ENCODE measurements at regions not wholly inside any gene's neighbourhood (a gene's known extent, or its start where the extent isn't known, plus 50 kb on each side); places are given as distances from the start of the nearest gene placed in this dataset.

DNA sequence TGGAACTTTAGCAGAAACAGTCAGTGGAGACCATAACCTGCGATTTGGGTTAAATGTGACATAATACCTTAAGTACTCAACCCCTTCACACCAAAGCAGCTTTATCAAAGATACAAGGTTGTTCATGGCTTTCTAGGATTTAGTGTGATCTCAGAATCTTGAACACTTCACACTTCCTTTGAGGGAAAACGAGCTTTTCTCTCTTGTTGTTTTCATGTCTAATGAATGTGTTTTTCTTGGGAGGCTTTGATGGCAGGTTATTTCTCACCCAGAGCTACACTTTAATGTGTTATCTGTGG lies 437.0 kb downstream of the TMEM232 start:
- Histone ChIP-seq H3K4me3 (ENCODE audit: low read depth in 1 of 2, low read length in 2 of 2) (no peak overlapping the region), H3K36me3 (ENCODE audit: insufficient read depth, low read length) (no peaks in the 10 kb centered on the region), H4K20me1 (ENCODE audit: insufficient read depth, low read length) (no peaks in the 10 kb centered on the region), H3K4me2 (ENCODE audit: insufficient read depth, low read length) (no peak overlapping the region), H3K9ac (ENCODE audit: low read depth, low read length) (no peak overlapping the region), H3K9me3 (ENCODE audit: insufficient read depth, low read length, severe bottlenecking) (peaks cover 7% of the 10 kb centered on the region), H2AFZ (ENCODE audit: low read depth, low read length) (peak overlapping the region; percentile 36; the same call in 1 of the 2 replicates), H3K27ac (ENCODE audit: low read length) (no peak overlapping the region), H3K79me2 (ENCODE audit: insufficient read depth, low read length) (no peaks in the 10 kb centered on the region), H3K4me1 (ENCODE audit: insufficient read depth, low read length) (peaks cover 18% of the 10 kb centered on the region), H3K27me3 (ENCODE audit: insufficient read depth, low read length, poor library complexity) (no peaks in the 10 kb centered on the region)
- ATAC-seq (ENCODE audit: insufficient read depth, low read depth) (no peak), DNase-seq (no peak)
- no peak for TF ChIP-seq EZH2 (IDR thresholded peaks at IDR 0.05; ENCODE audit: borderline replicate concordance, low read depth, low read length, severe bottlenecking)
- no peak for TF ChIP-seq CTCF (IDR thresholded peaks at IDR 0.05; ENCODE audit: borderline replicate concordance, extremely low read depth, low read length, poor library complexity, severe bottlenecking)

- Histone ChIP-seq H3K4me1 (ENCODE audit: insufficient read depth, low read length) (peaks cover 20% of the 10 kb centered on the region), H3K27ac (ENCODE audit: low read length) (no peak overlapping the region), H4K20me1 (ENCODE audit: insufficient read depth, low read length) (no peaks in the 10 kb centered on the region), H3K4me3 (ENCODE audit: low read depth in 1 of 2, low read length in 2 of 2) (no peak overlapping the region), H3K9ac (ENCODE audit: low read depth, low read length) (no peak overlapping the region), H3K79me2 (ENCODE audit: insufficient read depth, low read length) (no peaks in the 10 kb centered on the region), H3K4me2 (ENCODE audit: insufficient read depth, low read length) (no peak overlapping the region), H3K9me3 (ENCODE audit: insufficient read depth, low read length, severe bottlenecking) (peaks cover 2% of the 10 kb centered on the region), H2AFZ (ENCODE audit: low read depth, low read length) (no peak overlapping the region), H3K36me3 (ENCODE audit: insufficient read depth, low read length) (no peaks in the 10 kb centered on the region), H3K27me3 (ENCODE audit: insufficient read depth, low read length, poor library complexity) (no peaks in the 10 kb centered on the region)
- DNase-seq (no peak), ATAC-seq (ENCODE audit: insufficient read depth, low read depth) (no peak)
- TF ChIP-seq EZH2 (IDR thresholded peaks at IDR 0.05; ENCODE audit: borderline replicate concordance, low read depth, low read length, severe bottlenecking): no peak
- no peak for TF ChIP-seq CTCF (IDR thresholded peaks at IDR 0.05; ENCODE audit: borderline replicate concordance, extremely low read depth, low read length, poor library complexity, severe bottlenecking)
These were observed 435.9 kb downstream of the TMEM232 start for GRCh38 chr5:110290542-110290941.

GRCh38 chr5:110294281-110294680 lies 432.2 kb downstream of the TMEM232 start:
- no peak overlapping the region for H3K9ac ChIP-seq (ENCODE audit: low read depth, low read length)
- no peak overlapping the region for H3K4me2 ChIP-seq (ENCODE audit: insufficient read depth, low read length)
- no peaks in the 10 kb centered on the region for H4K20me1 ChIP-seq (ENCODE audit: insufficient read depth, low read length)
- ATAC-seq (ENCODE audit: insufficient read depth, low read depth) (no peak; the same call in 2 of the 3 replicates), DNase-seq (no peak)
- H3K9me3 ChIP-seq (ENCODE audit: insufficient read depth, low read length, severe bottlenecking): no peaks in the 10 kb centered on the region
- H2AFZ ChIP-seq (ENCODE audit: low read depth, low read length): no peak overlapping the region
- H3K27me3 ChIP-seq (ENCODE audit: insufficient read depth, low read length, poor library complexity): no peaks in the 10 kb centered on the region
- no peak overlapping the region for H3K4me3 ChIP-seq (ENCODE audit: low read depth in 1 of 2, low read length in 2 of 2)
- no peaks in the 10 kb centered on the region for H3K36me3 ChIP-seq (ENCODE audit: insufficient read depth, low read length)
- no peak overlapping the region for H3K27ac ChIP-seq (ENCODE audit: low read length)
- no peak for TF ChIP-seq EZH2 (IDR thresholded peaks at IDR 0.05; ENCODE audit: borderline replicate concordance, low read depth, low read length, severe bottlenecking)
- no peak for TF ChIP-seq CTCF (IDR thresholded peaks at IDR 0.05; ENCODE audit: borderline replicate concordance, extremely low read depth, low read length, poor library complexity, severe bottlenecking)
- H3K4me1 ChIP-seq (ENCODE audit: insufficient read depth, low read length): peaks cover 7% of the 10 kb centered on the region
- H3K79me2 ChIP-seq (ENCODE audit: insufficient read depth, low read length): no peaks in the 10 kb centered on the region

DNA sequence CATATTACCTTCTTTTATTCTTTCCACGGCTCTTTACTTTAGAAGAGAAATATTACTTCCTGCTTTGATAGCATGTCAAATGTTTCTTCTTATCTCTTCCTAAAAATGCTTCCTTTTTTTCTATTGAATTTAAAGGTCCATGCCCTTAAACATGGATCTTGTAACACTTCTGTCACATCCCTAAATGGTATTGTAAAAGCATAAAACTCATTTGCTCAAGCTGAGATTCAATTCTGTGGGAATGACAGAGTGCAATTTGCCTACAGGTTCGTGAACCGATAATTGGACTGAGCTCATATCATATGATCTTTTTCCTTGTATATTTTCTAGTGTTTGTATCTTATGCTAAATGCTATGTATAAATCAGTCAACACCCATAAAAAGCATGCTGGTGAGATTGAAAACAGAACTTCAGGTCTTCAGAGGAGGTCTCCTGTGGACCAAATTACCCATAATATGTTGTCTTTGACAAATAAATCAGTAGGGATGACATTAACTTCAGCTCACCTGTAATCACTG lies 429.3 kb downstream of the TMEM232 start:
- DNase-seq (no peak), ATAC-seq (ENCODE audit: insufficient read depth, low read depth) (no peak)
- Histone ChIP-seq H3K27me3 (ENCODE audit: insufficient read depth, low read length, poor library complexity) (no peaks in the 10 kb centered on the region), H3K36me3 (ENCODE audit: insufficient read depth, low read length) (no peaks in the 10 kb centered on the region), H3K4me1 (ENCODE audit: insufficient read depth, low read length) (peaks cover 4% of the 10 kb centered on the region; the same call in 1 of the 2 replicates), H3K79me2 (ENCODE audit: insufficient read depth, low read length) (no peaks in the 10 kb centered on the region), H4K20me1 (ENCODE audit: insufficient read depth, low read length) (no peaks in the 10 kb centered on the region), H3K9me3 (ENCODE audit: insufficient read depth, low read length, severe bottlenecking) (no peaks in the 10 kb centered on the region), H3K9ac (ENCODE audit: low read depth, low read length) (no peak overlapping the region), H2AFZ (ENCODE audit: low read depth, low read length) (no peak overlapping the region), H3K27ac (ENCODE audit: low read length) (no peak overlapping the region), H3K4me2 (ENCODE audit: insufficient read depth, low read length) (no peak overlapping the region), H3K4me3 (ENCODE audit: low read depth in 1 of 2, low read length in 2 of 2) (no peak overlapping the region)
- TF ChIP-seq EZH2 (IDR thresholded peaks at IDR 0.05; ENCODE audit: borderline replicate concordance, low read depth, low read length, severe bottlenecking): no peak
- TF ChIP-seq CTCF (IDR thresholded peaks at IDR 0.05; ENCODE audit: borderline replicate concordance, extremely low read depth, low read length, poor library complexity, severe bottlenecking): no peak

Data from DND-41 (cell line).